Osteocyte (in vitro differentiated cells): ENCODE measurements at regions not wholly inside any gene's neighbourhood (a gene's known extent, or its start where the extent isn't known, plus 50 kb on each side); places are given as distances from the start of the nearest gene placed in this dataset.

ENCODE experiments used
- DNase-seq: peaks from one replicate; pipeline ENCODE4 v3.0.0; 2021; ENCODE audit warnings: mixed read lengths; ENCODE audit not compliant: unreplicated experiment; ENCODE audit errors: extremely low spot score
- H3K27ac Mint-ChIP-seq: one replicate; pipeline ENCODE4 v1.8.0; 2021; ENCODE audit warnings: mild to moderate bottlenecking, mixed read lengths; ENCODE audit not compliant: unreplicated experiment
- H3K27me3 Mint-ChIP-seq: one replicate; pipeline ENCODE4 v1.8.0; 2021; ENCODE audit warnings: mixed read lengths; ENCODE audit not compliant: unreplicated experiment
- H3K36me3 Mint-ChIP-seq: one replicate; pipeline ENCODE4 v1.8.0; 2021; ENCODE audit warnings: mixed read lengths; ENCODE audit not compliant: unreplicated experiment
- H3K4me1 Mint-ChIP-seq: one replicate; pipeline ENCODE4 v1.8.0; 2021; ENCODE audit warnings: mixed read lengths; ENCODE audit not compliant: unreplicated experiment
- H3K4me3 Mint-ChIP-seq: one replicate; pipeline ENCODE4 v1.8.0; 2021; ENCODE audit warnings: mild to moderate bottlenecking, moderate library complexity, mixed read lengths; ENCODE audit not compliant: unreplicated experiment
- H3K9me3 Mint-ChIP-seq: one replicate; pipeline ENCODE4 v1.8.0; 2021; ENCODE audit warnings: mixed read lengths; ENCODE audit not compliant: unreplicated experiment
- TF ChIP-seq, protein P1 (sequence below): fragments of 200-600 bp; sonication (generic); IDR thresholded peaks from 2 replicates; pipeline ENCODE4 v1.5.0; 2021; ENCODE audit warnings: antibody characterized with exemption, mild to moderate bottlenecking, moderate library complexity

DNA sequence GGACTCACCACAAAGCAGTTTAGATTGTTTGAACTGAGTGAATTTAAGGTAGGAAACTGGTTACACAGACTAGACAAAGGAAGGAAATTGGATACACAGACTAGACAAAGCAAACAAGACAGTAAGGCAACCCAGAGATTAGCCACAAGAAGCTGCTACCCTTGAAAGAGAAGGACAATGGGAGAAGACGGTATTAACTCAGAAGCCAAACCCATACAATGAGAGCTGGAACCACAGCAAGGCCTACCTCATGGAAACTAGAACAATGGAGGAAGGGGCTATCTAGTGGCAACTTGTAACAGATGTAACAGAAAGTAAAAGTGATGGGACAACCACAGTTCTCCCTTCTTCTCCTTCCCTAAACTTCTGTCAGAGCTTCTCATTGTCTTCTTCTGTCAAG is 410.9 kb upstream of the SPRY2 start:
- H3K9me3 Mint-ChIP-seq, result no peaks in the 10 kb centered on the region
- H3K27ac Mint-ChIP-seq, result no peak overlapping the region
- H3K36me3 Mint-ChIP-seq, result no peaks in the 10 kb centered on the region
- H3K4me3 Mint-ChIP-seq, result no peak overlapping the region
- peaks cover 26% of the 10 kb centered on the region for H3K4me1 Mint-ChIP-seq
- no peaks in the 10 kb centered on the region for H3K27me3 Mint-ChIP-seq
- DNase-seq, result no peak
- TF ChIP-seq, protein P1, sequence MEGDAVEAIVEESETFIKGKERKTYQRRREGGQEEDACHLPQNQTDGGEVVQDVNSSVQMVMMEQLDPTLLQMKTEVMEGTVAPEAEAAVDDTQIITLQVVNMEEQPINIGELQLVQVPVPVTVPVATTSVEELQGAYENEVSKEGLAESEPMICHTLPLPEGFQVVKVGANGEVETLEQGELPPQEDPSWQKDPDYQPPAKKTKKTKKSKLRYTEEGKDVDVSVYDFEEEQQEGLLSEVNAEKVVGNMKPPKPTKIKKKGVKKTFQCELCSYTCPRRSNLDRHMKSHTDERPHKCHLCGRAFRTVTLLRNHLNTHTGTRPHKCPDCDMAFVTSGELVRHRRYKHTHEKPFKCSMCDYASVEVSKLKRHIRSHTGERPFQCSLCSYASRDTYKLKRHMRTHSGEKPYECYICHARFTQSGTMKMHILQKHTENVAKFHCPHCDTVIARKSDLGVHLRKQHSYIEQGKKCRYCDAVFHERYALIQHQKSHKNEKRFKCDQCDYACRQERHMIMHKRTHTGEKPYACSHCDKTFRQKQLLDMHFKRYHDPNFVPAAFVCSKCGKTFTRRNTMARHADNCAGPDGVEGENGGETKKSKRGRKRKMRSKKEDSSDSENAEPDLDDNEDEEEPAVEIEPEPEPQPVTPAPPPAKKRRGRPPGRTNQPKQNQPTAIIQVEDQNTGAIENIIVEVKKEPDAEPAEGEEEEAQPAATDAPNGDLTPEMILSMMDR, result no peak

DNA sequence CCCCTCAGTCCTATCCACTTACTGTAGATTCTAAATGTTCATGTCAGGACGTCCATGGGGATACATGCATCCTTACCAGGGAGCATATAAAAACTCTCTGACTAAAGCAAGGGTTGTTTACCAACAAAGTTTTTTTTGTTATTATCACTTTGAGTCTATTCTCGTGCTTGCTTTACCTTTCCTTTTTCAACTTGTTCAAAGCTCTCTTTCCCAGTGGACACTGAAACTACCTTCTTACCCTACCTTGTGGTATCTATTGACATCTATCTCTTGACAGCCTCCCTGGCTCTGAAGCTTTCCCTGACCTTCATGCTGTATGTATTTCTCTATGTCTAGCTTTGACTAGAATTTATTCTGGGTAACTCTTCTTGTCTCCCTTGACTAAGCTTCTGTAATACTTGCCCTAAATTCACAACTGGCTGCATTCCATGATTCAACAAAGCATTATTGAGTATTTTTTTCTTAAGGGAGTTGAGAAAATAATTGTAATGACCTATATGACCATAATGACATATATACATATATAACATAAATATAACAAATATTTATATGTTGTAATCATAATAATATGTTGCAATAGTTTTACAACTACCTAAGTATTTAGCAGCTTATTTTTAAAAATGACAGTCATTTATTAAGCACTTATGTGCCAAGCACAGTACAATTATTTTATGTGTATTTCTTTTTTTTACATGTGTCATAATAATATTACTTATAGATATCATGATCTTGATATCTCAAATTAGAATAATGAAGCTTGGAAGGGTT is 403.4 kb upstream of the SPRY2 start:
- Mint-ChIP-seq H3K27me3 (no peaks in the 10 kb centered on the region), H3K4me1 (no peaks in the 10 kb centered on the region), H3K4me3 (no peak overlapping the region), H3K27ac (no peak overlapping the region), H3K36me3 (no peaks in the 10 kb centered on the region), H3K9me3 (no peaks in the 10 kb centered on the region)
- DNase-seq, result no peak
- TF ChIP-seq, protein P1, result no peak

DNA sequence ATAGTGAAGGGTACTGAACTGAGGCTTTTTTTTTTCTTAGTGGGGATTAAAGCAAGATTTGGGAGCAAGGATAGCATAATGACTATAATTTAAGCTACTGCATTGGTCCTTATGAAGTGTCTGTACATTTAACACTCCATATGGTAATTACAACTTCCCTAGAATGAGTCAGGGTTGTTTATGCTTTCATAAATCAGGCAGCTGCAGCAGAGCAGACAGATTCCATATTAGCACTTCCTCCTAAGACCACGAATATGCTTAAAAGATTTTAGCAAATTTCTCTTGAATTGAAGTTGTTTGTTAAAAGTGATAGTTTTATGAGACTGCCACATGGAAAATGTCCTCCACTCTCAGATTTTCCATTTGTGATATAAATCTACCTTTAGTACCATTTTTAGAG is 401.1 kb upstream of the SPRY2 start:
- Mint-ChIP-seq H3K4me3 (no peak overlapping the region), H3K27ac (no peak overlapping the region), H3K27me3 (no peaks in the 10 kb centered on the region), H3K36me3 (peaks cover 8% of the 10 kb centered on the region), H3K4me1 (no peaks in the 10 kb centered on the region), H3K9me3 (peaks cover 20% of the 10 kb centered on the region)
- DNase-seq, result no peak
- TF ChIP-seq, protein P1, result no peak

DNA sequence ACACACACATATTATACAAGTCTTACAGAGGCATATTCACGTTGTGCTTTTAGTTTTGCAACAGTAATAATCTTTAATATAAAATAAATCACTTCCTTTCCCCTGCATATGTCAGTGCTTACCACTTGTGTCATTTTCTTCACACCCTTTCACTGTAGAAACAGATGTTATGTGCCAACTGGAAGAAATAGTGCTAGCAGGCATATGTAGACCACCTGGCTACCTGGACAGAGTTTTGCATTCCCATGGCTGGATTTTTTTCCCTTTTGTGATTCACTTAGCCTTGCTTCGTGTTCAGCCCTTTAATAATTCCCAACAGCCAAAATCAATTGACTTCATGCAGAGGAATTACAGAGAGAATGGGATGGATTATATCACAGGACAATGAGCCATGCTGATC is 399.1 kb upstream of the SPRY2 start:
- no peak for DNase-seq
- peaks cover 23% of the 10 kb centered on the region for H3K9me3 Mint-ChIP-seq
- H3K36me3 Mint-ChIP-seq, result peaks cover 8% of the 10 kb centered on the region
- no peak overlapping the region for H3K27ac Mint-ChIP-seq
- H3K4me3 Mint-ChIP-seq, result no peak overlapping the region
- TF ChIP-seq, protein P1, result no peak
- H3K4me1 Mint-ChIP-seq, result peaks cover 2% of the 10 kb centered on the region
- H3K27me3 Mint-ChIP-seq, result no peaks in the 10 kb centered on the region

DNA sequence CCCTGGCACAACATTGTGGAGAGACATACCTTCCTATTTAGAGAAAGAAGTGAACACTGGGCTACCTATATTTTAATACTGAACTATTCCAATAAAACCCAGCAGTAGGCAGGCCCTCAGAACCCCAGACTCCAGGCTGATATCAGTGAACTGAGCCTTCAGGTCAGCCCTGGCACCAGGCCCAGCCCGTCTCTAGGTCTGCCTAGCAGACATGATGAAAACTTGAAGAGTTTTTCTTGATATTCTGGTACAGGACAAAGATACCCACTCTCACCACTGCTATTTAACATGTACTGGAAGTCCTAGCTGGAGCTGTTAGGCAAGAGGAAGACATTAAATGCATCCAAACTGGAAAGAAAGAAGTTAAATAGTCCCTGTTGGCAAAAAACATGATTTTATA is 396.6 kb upstream of the SPRY2 start:
- Mint-ChIP-seq H3K4me3 (no peak overlapping the region), H3K4me1 (peaks cover 5% of the 10 kb centered on the region), H3K27ac (no peak overlapping the region), H3K36me3 (peaks cover 8% of the 10 kb centered on the region), H3K9me3 (peaks cover 23% of the 10 kb centered on the region), H3K27me3 (no peaks in the 10 kb centered on the region)
- TF ChIP-seq, protein P1, result no peak
- no peak for DNase-seq
